ENCODE measurements at regions not wholly inside any gene's neighbourhood (a gene's known extent, or its start where the extent isn't known, plus 50 kb on each side); places are given as distances from the start of the nearest gene placed in this dataset.

DNA sequence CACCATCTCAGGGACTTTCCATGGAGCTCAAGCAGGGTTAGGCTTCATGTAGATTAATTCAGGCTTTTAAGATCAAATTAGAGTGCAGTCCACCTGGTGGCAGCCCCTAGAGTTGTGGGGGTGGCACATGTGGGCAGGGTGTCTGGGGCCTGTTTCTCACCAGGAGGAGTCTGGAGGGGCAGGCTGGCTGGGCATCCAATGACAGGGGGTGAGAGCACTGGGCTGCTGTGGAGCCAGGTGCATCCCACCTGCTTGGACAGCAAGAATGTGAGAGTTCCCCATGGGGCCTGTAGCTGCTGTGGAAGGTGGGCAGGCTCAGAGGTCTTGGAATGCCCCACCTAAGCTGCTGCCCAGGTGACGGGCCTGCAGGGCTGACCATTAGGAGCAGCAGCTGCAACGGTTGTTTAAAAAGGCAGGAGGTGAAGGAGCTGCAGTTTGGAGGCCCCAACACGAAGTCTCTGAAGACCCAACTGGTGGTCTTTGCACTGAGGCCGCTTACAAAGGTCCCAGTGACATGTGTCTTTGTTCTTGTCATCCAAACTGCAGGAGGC, 686.3 kb upstream of the HS6ST1 start:
- no peak overlapping the region for H3K27ac ChIP-seq (ENCODE audit: low read depth, low read length)
- no peaks in the 10 kb centered on the region for H3K27me3 ChIP-seq (ENCODE audit: low read length)
- no peaks in the 10 kb centered on the region for H3K9me3 ChIP-seq (ENCODE audit: insufficient read depth, low read length)
- no peaks in the 10 kb centered on the region for H4K20me1 ChIP-seq (ENCODE audit: low read depth, low read length)
- no peak overlapping the region for H3K4me2 ChIP-seq (ENCODE audit: low read depth, low read length, poor library complexity, severe bottlenecking)
- H3K4me3 ChIP-seq (ENCODE audit: insufficient read depth, low read length, poor library complexity, severe bottlenecking), result no peak overlapping the region
- no peaks in the 10 kb centered on the region for H3K79me2 ChIP-seq (ENCODE audit: insufficient read depth, low read length)
- no peaks in the 10 kb centered on the region for H3K9me2 ChIP-seq (replicated peaks; ENCODE audit: insufficient read depth, low read length)
- TF ChIP-seq, protein P1, sequence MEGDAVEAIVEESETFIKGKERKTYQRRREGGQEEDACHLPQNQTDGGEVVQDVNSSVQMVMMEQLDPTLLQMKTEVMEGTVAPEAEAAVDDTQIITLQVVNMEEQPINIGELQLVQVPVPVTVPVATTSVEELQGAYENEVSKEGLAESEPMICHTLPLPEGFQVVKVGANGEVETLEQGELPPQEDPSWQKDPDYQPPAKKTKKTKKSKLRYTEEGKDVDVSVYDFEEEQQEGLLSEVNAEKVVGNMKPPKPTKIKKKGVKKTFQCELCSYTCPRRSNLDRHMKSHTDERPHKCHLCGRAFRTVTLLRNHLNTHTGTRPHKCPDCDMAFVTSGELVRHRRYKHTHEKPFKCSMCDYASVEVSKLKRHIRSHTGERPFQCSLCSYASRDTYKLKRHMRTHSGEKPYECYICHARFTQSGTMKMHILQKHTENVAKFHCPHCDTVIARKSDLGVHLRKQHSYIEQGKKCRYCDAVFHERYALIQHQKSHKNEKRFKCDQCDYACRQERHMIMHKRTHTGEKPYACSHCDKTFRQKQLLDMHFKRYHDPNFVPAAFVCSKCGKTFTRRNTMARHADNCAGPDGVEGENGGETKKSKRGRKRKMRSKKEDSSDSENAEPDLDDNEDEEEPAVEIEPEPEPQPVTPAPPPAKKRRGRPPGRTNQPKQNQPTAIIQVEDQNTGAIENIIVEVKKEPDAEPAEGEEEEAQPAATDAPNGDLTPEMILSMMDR (IDR thresholded peaks at IDR 0.05; ENCODE audit: insufficient read depth, low read length, poor library complexity, severe bottlenecking), result no peak
- TF ChIP-seq EZH2phosphoT487 (conservative IDR thresholded peaks at IDR 0.05; ENCODE audit: low read length), result no peak
- no peaks in the 10 kb centered on the region for H3K36me3 ChIP-seq (ENCODE audit: low read length)
- H2AFZ ChIP-seq (ENCODE audit: low read depth, low read length, severe bottlenecking), result no peak overlapping the region
- H3F3A ChIP-seq (ENCODE audit: insufficient read depth), result no peaks in the 10 kb centered on the region
- no peak overlapping the region for H3K9ac ChIP-seq (ENCODE audit: low read length)

DNA sequence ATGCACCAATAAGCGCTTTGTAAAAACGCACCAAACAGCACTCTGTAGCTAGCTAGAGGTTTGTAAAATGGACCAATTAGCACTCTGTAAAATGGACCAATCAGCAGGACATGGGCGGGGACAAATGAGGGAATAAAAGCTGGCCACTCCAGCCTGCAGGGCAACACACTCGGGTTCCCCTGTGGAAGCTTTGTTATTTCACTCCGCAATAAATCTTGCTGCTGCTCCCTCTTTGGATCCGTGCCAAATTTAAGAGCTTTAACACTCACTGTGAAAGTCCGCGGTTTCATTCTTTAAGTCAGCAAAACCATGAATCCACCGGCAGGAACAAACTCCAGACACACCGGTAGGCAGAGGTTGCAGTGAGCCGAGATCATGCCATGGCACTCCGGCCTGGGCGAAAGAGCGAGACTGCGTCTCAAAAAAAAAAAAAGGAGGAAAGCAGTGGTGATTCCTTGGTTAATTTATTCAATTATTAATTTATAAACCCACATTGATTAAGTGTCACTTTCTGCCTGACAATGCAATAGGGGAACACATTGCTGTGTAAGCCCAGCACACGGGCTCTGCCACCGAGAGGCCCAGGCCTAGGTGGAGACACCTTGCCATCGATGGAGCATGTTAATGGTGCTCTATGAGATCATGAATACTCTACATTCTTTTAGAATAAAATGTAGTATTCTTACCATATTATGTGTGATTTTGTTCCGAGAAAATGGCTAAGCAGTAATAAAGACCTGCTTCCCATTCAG, 687.6 kb upstream of the HS6ST1 start:
- no peaks in the 10 kb centered on the region for H3K9me2 ChIP-seq (replicated peaks; ENCODE audit: insufficient read depth, low read length)
- H3F3A ChIP-seq (ENCODE audit: insufficient read depth), result no peaks in the 10 kb centered on the region
- H3K36me3 ChIP-seq (ENCODE audit: low read length), result no peaks in the 10 kb centered on the region
- H3K27ac ChIP-seq (ENCODE audit: low read depth, low read length), result no peak overlapping the region
- no peak overlapping the region for H3K4me2 ChIP-seq (ENCODE audit: low read depth, low read length, poor library complexity, severe bottlenecking)
- H3K9me3 ChIP-seq (ENCODE audit: insufficient read depth, low read length), result no peaks in the 10 kb centered on the region
- no peak for TF ChIP-seq EZH2phosphoT487 (conservative IDR thresholded peaks at IDR 0.05; ENCODE audit: low read length)
- TF ChIP-seq, protein P1 (IDR thresholded peaks at IDR 0.05; ENCODE audit: insufficient read depth, low read length, poor library complexity, severe bottlenecking), result no peak
- no peaks in the 10 kb centered on the region for H3K27me3 ChIP-seq (ENCODE audit: low read length)
- no peaks in the 10 kb centered on the region for H4K20me1 ChIP-seq (ENCODE audit: low read depth, low read length)
- no peak overlapping the region for H3K9ac ChIP-seq (ENCODE audit: low read length)
- no peak overlapping the region for H2AFZ ChIP-seq (ENCODE audit: low read depth, low read length, severe bottlenecking)
- no peaks in the 10 kb centered on the region for H3K79me2 ChIP-seq (ENCODE audit: insufficient read depth, low read length)
- H3K4me3 ChIP-seq (ENCODE audit: insufficient read depth, low read length, poor library complexity, severe bottlenecking), result no peak overlapping the region

- Histone ChIP-seq H3F3A (ENCODE audit: insufficient read depth) (no peaks in the 10 kb centered on the region), H3K79me2 (ENCODE audit: insufficient read depth, low read length) (no peaks in the 10 kb centered on the region), H3K9ac (ENCODE audit: low read length) (no peak overlapping the region), H3K9me2 (replicated peaks; ENCODE audit: insufficient read depth, low read length) (no peaks in the 10 kb centered on the region), H3K4me3 (ENCODE audit: insufficient read depth, low read length, poor library complexity, severe bottlenecking) (no peak overlapping the region), H2AFZ (ENCODE audit: low read depth, low read length, severe bottlenecking) (no peak overlapping the region), H3K4me2 (ENCODE audit: low read depth, low read length, poor library complexity, severe bottlenecking) (no peak overlapping the region), H3K36me3 (ENCODE audit: low read length) (no peaks in the 10 kb centered on the region), H3K27ac (ENCODE audit: low read depth, low read length) (no peak overlapping the region), H3K27me3 (ENCODE audit: low read length) (no peaks in the 10 kb centered on the region), H3K9me3 (ENCODE audit: insufficient read depth, low read length) (no peaks in the 10 kb centered on the region), H4K20me1 (ENCODE audit: low read depth, low read length) (no peaks in the 10 kb centered on the region)
- TF ChIP-seq EZH2phosphoT487 (conservative IDR thresholded peaks at IDR 0.05; ENCODE audit: low read length), result no peak
- TF ChIP-seq, protein P1 (IDR thresholded peaks at IDR 0.05; ENCODE audit: insufficient read depth, low read length, poor library complexity, severe bottlenecking), result no peak
These were observed 688.2 kb upstream of the HS6ST1 start for GRCh38 chr2:129006901-129007300.
